A549 (cell line): ENCODE measurements at regions not wholly inside any gene's neighbourhood (a gene's known extent, or its start where the extent isn't known, plus 50 kb on each side); places are given as distances from the start of the nearest gene placed in this dataset.

Source experiments
- ATAC-seq, 2 experiments: fragments of 200-7000 bp in 1 of 2; fragments of >200 bp in 1 of 2; cut with Nextera tagmentation in 1 of 2; cut with Tn5 transposase in 1 of 2; 3 replicates each; pipeline versions ENCODE4 v1.8.0 to v1.9.1; 2018 to 2020; ENCODE audit warnings: mild to moderate bottlenecking in 1 of 2, moderate library complexity in 1 of 2
- CTCF ChIA-PET: fragments of 300-600 bp; sonication (Branson Sonifier 250); formaldehyde crosslinking; extraction: SDS; loops from one replicate; lab custom pipeline; 2021; ENCODE audit warnings: antibody characterized with exemption, inconsistent platforms; lab: Yijun Ruan, JAX
- POLR2A ChIA-PET: fragments of 350-600 bp; formaldehyde crosslinking; extraction: SDS; loops from one replicate; lab custom pipeline; 2021; ENCODE audit warnings: antibody characterized with exemption, inconsistent platforms; lab: Yijun Ruan, JAX
- DNase-seq, 2 experiments: peaks; one replicate each; pipeline versions ENCODE4 v3.0.0 to v3.0.0-alpha.2; 2011 to 2016; ENCODE audit warnings: low read depth in 1 of 2, low spot score in 1 of 2
- FAIRE-seq: peaks from 2 replicates; lab custom pipeline; 2011; peaks lifted over from hg19 to GRCh38; lab: Jason Lieb, UNC
- H3K27ac ChIP-seq, 2 experiments: fragments of >200 bp; sonication (Bioruptor Twin); formaldehyde crosslinking; 3 replicates each; pipeline ENCODE4 v1.5.1; 2016 to 2017
- H3K4me1 ChIP-seq: fragments of >200 bp; sonication (Bioruptor Twin); formaldehyde crosslinking; 3 replicates; pipeline ENCODE4 v1.6.1; 2016
- H3K4me2 ChIP-seq: fragments of >200 bp; sonication (Bioruptor Twin); formaldehyde crosslinking; 3 replicates; pipeline ENCODE4 v1.6.1; 2016
- H3K4me3 ChIP-seq: fragments of >200 bp; sonication (Bioruptor Twin); formaldehyde crosslinking; 3 replicates; pipeline ENCODE4 v1.5.1; 2016
- H3K9me3 ChIP-seq: fragments of >200 bp; sonication (Bioruptor Twin); formaldehyde crosslinking; 3 replicates; pipeline ENCODE4 v1.6.1; 2016
- BHLHE40 ChIP-seq: IDR thresholded peaks from 2 replicates; pipeline ENCODE4 v1.6.1; 2012; ENCODE audit warnings: low read depth, low read length, inconsistent platforms
- CHD2 ChIP-seq: fragments of 150-350 bp; IDR thresholded peaks from 2 replicates; pipeline ENCODE4 v1.6.1; 2014; ENCODE audit warnings: low read length; ENCODE audit not compliant: partially characterized antibody
- EHMT2 ChIP-seq: fragments of 200-600 bp; sonication (generic); IDR thresholded peaks from 2 replicates; pipeline ENCODE4 v1.6.1; 2016; ENCODE audit warnings: antibody characterized with exemption, low read depth, mild to moderate bottlenecking, moderate library complexity
- ESRRA ChIP-seq: fragments of 150-350 bp; IDR thresholded peaks from 2 replicates; pipeline ENCODE4 v1.6.1; 2014; ENCODE audit warnings: mild to moderate bottlenecking, low read length, borderline replicate concordance
- HDAC2 ChIP-seq: fragments of 200-600 bp; sonication (generic); IDR thresholded peaks from 2 replicates; pipeline ENCODE4 v1.6.1; 2016
- HOXB5 ChIP-seq: fragments of 250-450 bp; sonication (Bioruptor Pico); IDR thresholded peaks from 2 replicates; pipeline ENCODE4 v1.5.0; 2020; ENCODE audit warnings: mild to moderate bottlenecking, moderate library complexity
- MAZ ChIP-seq: fragments of 150-350 bp; IDR thresholded peaks from 2 replicates; pipeline ENCODE4 v1.6.1; 2014; ENCODE audit warnings: antibody characterized with exemption, low read depth, low read length, borderline replicate concordance
- MYC ChIP-seq: IDR thresholded peaks from 2 replicates; pipeline ENCODE4 v1.6.1; 2012; ENCODE audit warnings: mild to moderate bottlenecking, inconsistent platforms, low read length, improper control_type of control experiment, borderline replicate concordance
- POLR2A ChIP-seq: IDR thresholded peaks from 2 replicates; pipeline ENCODE4 v1.6.1; 2012; ENCODE audit warnings: mild to moderate bottlenecking, low read length
- RAD21 ChIP-seq, 2 experiments: fragments of >200 bp in 1 of 2; sonication (Bioruptor Twin) in 1 of 2; formaldehyde crosslinking in 1 of 2; IDR thresholded peaks in 1 of 2; conservative IDR thresholded peaks in 1 of 2; 2 replicates in 1 of 2; 3 replicates in 1 of 2; pipeline ENCODE4 v1.6.1; 2012 to 2018; ENCODE audit warnings: inconsistent platforms in 1 of 2
- RARB ChIP-seq: fragments of 250-450 bp; sonication (Bioruptor Pico); IDR thresholded peaks from 2 replicates; pipeline ENCODE4 v1.8.0; 2021; ENCODE audit warnings: mild to moderate bottlenecking, moderate library complexity
- SMC3 ChIP-seq: fragments of >200 bp; sonication (Bioruptor Twin); formaldehyde crosslinking; IDR thresholded peaks from 3 replicates; pipeline ENCODE4 v1.6.1; 2018; ENCODE audit warnings: inconsistent platforms
- ZFP36 ChIP-seq: fragments of 450-650 bp; IDR thresholded peaks from 2 replicates; pipeline ENCODE4 v1.6.1; 2014; ENCODE audit warnings: borderline replicate concordance; ENCODE audit not compliant: partially characterized antibody
- ZNF302 ChIP-seq: fragments of 250-450 bp; sonication (Bioruptor Pico); IDR thresholded peaks from 2 replicates; pipeline ENCODE4 v1.9.0; 2021; ENCODE audit warnings: inconsistent platforms, mild to moderate bottlenecking, moderate library complexity
- WGBS: methylation state at CpG from one replicate; pipeline ENCODE4 v1.1.6; 2017; ENCODE audit errors: missing lambda C conversion rate; 5-methylcytosine and 5-hydroxymethylcytosine counted together
- TF ChIP-seq, protein P1 (sequence below): fragments of >200 bp; sonication (Bioruptor Twin); formaldehyde crosslinking; IDR thresholded peaks from 3 replicates; pipeline ENCODE4 v1.6.1; 2016
- TF ChIP-seq, protein P2 (sequence below): fragments of >200 bp; sonication (Bioruptor Twin); formaldehyde crosslinking; IDR thresholded peaks from 3 replicates; pipeline ENCODE4 v1.5.1; 2016
- TF ChIP-seq, protein P3 (sequence below): fragments of 250-450 bp; sonication (Bioruptor Pico); IDR thresholded peaks from 2 replicates; pipeline ENCODE4 v1.5.0; 2021; ENCODE audit warnings: mild to moderate bottlenecking, moderate library complexity, borderline replicate concordance

DNA sequence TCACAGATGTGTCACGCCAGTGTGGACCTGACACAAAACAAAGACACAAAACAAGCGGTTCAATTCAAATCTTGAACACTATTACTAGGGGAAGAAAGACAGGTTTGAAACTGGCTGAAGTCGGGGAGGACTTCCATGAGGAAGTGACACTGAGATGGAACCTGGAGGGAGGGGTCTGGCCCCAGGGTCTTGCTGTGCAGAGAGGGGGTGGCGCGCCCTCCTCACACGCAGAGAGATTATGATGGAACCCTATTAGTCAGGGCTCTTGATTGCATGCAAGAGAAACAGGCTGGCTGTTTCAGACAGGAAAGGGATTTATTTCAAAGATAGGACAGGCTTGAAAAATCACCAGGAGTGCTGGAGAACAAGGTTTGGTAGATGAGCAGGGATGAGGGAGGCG is 363.6 kb upstream of the HS6ST1 start:
- CTCF ChIA-PET: no interaction called here
- FAIRE-seq (no peak), DNase-seq (no peak)
- no peak overlapping the region for H3K4me2 ChIP-seq
- no peak overlapping the region for H3K4me3 ChIP-seq
- H3K4me1 ChIP-seq: no peaks in the 10 kb centered on the region
- TF ChIP-seq ZFP36: no peak
- TF ChIP-seq, protein P1, sequence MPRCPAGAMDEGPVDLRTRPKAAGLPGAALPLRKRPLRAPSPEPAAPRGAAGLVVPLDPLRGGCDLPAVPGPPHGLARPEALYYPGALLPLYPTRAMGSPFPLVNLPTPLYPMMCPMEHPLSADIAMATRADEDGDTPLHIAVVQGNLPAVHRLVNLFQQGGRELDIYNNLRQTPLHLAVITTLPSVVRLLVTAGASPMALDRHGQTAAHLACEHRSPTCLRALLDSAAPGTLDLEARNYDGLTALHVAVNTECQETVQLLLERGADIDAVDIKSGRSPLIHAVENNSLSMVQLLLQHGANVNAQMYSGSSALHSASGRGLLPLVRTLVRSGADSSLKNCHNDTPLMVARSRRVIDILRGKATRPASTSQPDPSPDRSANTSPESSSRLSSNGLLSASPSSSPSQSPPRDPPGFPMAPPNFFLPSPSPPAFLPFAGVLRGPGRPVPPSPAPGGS: no peak
- no peak for TF ChIP-seq POLR2A
- TF ChIP-seq MAZ: no peak
- no peak for TF ChIP-seq RARB (CRISPR knock-in tag)
- TF ChIP-seq, protein P2, sequence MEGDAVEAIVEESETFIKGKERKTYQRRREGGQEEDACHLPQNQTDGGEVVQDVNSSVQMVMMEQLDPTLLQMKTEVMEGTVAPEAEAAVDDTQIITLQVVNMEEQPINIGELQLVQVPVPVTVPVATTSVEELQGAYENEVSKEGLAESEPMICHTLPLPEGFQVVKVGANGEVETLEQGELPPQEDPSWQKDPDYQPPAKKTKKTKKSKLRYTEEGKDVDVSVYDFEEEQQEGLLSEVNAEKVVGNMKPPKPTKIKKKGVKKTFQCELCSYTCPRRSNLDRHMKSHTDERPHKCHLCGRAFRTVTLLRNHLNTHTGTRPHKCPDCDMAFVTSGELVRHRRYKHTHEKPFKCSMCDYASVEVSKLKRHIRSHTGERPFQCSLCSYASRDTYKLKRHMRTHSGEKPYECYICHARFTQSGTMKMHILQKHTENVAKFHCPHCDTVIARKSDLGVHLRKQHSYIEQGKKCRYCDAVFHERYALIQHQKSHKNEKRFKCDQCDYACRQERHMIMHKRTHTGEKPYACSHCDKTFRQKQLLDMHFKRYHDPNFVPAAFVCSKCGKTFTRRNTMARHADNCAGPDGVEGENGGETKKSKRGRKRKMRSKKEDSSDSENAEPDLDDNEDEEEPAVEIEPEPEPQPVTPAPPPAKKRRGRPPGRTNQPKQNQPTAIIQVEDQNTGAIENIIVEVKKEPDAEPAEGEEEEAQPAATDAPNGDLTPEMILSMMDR: no peak
- no peak for TF ChIP-seq ZNF302 (CRISPR knock-in tag)
- TF ChIP-seq HDAC2: no peak
- TF ChIP-seq, protein P3, sequence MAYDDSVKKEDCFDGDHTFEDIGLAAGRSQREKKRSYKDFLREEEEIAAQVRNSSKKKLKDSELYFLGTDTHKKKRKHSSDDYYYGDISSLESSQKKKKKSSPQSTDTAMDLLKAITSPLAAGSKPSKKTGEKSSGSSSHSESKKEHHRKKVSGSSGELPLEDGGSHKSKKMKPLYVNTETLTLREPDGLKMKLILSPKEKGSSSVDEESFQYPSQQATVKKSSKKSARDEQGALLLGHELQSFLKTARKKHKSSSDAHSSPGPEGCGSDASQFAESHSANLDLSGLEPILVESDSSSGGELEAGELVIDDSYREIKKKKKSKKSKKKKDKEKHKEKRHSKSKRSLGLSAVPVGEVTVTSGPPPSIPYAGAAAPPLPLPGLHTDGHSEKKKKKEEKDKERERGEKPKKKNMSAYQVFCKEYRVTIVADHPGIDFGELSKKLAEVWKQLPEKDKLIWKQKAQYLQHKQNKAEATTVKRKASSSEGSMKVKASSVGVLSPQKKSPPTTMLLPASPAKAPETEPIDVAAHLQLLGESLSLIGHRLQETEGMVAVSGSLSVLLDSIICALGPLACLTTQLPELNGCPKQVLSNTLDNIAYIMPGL (CRISPR knock-in tag): no peak
- no peak for TF ChIP-seq BHLHE40
- TF ChIP-seq, all 56 proteins: peak for 0
- WGBS: 59% methylated on average over 7 of the region's 7 CpGs
- Histone ChIP-seq H3K9me3 (no peaks in the 10 kb centered on the region), H3K27ac (no peak overlapping the region)
- ATAC-seq: no peak
- POLR2A ChIA-PET: no interaction called here

DNA sequence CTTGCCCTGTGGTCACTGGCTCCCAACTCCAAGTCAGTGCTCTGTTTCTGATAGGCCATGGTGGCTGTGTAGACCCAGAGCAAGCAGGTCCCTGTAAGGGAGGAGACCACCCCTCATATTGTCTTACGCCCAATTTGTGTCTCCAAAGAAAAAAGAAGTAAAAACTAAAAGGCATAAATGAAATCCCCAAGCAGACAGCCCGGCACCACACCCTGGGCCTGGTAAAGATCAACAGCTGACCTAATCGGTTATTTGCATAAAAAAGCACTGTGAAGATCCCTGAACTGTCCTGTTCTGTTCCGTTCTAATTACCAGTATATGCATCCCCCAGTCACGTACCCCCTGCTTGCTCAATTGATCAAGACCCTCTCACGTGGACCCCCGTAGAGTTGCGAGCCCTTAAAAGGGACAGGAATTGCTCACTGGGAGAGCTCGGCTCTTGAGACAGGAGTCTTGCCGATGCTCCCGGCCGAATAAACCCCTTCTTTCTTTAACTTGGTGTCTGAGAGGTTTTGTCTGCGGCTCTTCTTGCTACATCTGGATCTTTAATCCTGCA is 364.1 kb upstream of the HS6ST1 start:
- no peak overlapping the region for H3K4me3 ChIP-seq
- H3K27ac ChIP-seq: no peak overlapping the region
- ChIA-PET CTCF (no interaction called here), POLR2A (no interaction called here)
- ATAC-seq (no peak), FAIRE-seq (no peak), DNase-seq (no peak)
- no peak overlapping the region for H3K4me2 ChIP-seq
- TF ChIP-seq RAD21 (conservative IDR thresholded peaks at IDR 0.05 in 1 of 2, IDR thresholded peaks at IDR 0.05 in 1 of 2): no peak
- TF ChIP-seq MYC: no peak
- no peak for TF ChIP-seq SMC3
- no peak for TF ChIP-seq ESRRA
- TF ChIP-seq HOXB5 (CRISPR knock-in tag): no peak
- TF ChIP-seq CHD2: no peak
- no peak for TF ChIP-seq HDAC2
- 58% methylated on average over 13 of the region's 13 CpGs for WGBS
- H3K9me3 ChIP-seq: no peaks in the 10 kb centered on the region
- H3K4me1 ChIP-seq: no peaks in the 10 kb centered on the region

DNA sequence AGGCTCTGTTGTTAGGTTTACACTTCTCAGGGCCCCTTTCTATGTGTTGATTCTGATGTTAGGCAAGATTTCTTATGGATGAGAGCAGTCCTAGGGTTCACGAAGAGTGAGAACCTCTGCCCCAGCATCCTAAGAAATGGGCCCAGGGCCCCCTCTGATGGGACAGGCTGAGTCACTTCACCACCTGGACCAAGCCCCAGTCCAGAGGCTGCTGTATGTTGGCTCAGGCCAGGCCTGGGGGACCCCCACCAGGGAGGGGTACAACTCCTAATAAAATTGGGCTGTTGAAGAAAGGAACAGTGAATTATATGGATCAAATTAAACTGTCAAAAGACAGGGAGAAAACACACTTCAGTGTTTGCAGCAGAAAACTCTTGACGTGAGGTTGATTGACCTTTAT is 365.9 kb upstream of the HS6ST1 start:
- CTCF ChIA-PET: no interaction called here
- Histone ChIP-seq H3K4me3 (no peak overlapping the region), H3K9me3 (no peaks in the 10 kb centered on the region)
- POLR2A ChIA-PET: no interaction called here
- ATAC-seq: no peak
- TF ChIP-seq EHMT2: no peak
- TF ChIP-seq, all 56 proteins: peak for 0
- H3K27ac ChIP-seq: no peak overlapping the region
- H3K4me1 ChIP-seq: no peaks in the 10 kb centered on the region
- no peak overlapping the region for H3K4me2 ChIP-seq
- FAIRE-seq (no peak), DNase-seq (no peak)
- WGBS: 86% methylated on average over 2 of the region's 2 CpGs
